Right lobe of liver (tissue), 6 donors: ENCODE measurements at regions not wholly inside any gene's neighbourhood (a gene's known extent, or its start where the extent isn't known, plus 50 kb on each side); places are given as distances from the start of the nearest gene placed in this dataset.

ENCODE experiments used
- ATAC-seq, 4 donors: fragments of 200-7000 bp; cut with Tn5 transposase; one replicate each; pipeline ENCODE4 v1.9.1; 2020; ENCODE audit warnings: mild to moderate bottlenecking in 4 of 4, moderate library complexity in 4 of 4
- DNase-seq, 3 donors: peaks; one replicate each; pipeline ENCODE4 v3.0.0-alpha.2; 2020
- H3K27ac ChIP-seq, 3 donors: fragments of 200-600 bp; one replicate each; pipeline ENCODE4 v1.8.0; 2022
- H3K27me3 ChIP-seq, 2 donors: fragments of 200-600 bp; one replicate each; pipeline ENCODE4 v1.8.0; 2022
- H3K36me3 ChIP-seq, 4 donors: fragments of 200-600 bp; sonication (generic) in 1 of 4; one replicate each; pipeline versions ENCODE4 v1.5.1 to v1.8.0; 2017 to 2022; ENCODE audit warnings: control low read depth in 1 of 4
- H3K4me1 ChIP-seq, 4 donors: fragments of 200-600 bp; sonication (generic) in 1 of 4; one replicate each; pipeline versions ENCODE4 v1.5.1 to v1.8.0; 2017 to 2022; ENCODE audit warnings: control low read depth in 1 of 4
- H3K4me3 ChIP-seq, 3 donors: fragments of 200-600 bp; one replicate each; pipeline ENCODE4 v1.8.0; 2022
- H3K9me3 ChIP-seq, 4 donors: fragments of 200-600 bp; sonication (generic) in 1 of 4; one replicate each; pipeline versions ENCODE4 v1.5.1 to v1.8.0; 2017 to 2022; ENCODE audit warnings: control low read depth in 1 of 4
- CTCF ChIP-seq, 4 donors: fragments of 200-600 bp in 3 of 4; fragments of 450-650 bp in 1 of 4; IDR thresholded peaks; one replicate each; pipeline versions ENCODE4 v1.5.1 to v1.8.0; 2016 to 2022; ENCODE audit warnings: antibody characterized with exemption in 4 of 4, mild to moderate bottlenecking in 2 of 4
- POLR2A ChIP-seq: fragments of 450-650 bp; IDR thresholded peaks from one replicate; pipeline ENCODE4 v1.6.1; 2017; ENCODE audit warnings: antibody characterized with exemption, mild to moderate bottlenecking
- WGBS: methylation state at CpG from one replicate; pipeline ENCODE4 v1.1.6; 2018; ENCODE audit warnings: low coverage, low lambda C conversion rate; ENCODE audit not compliant: insufficient coverage; ENCODE audit errors: missing lambda C conversion rate; 5-methylcytosine and 5-hydroxymethylcytosine counted together
- intact Hi-C, 2 donors: fragments of 100-400 bp; cut with DNase I; formaldehyde crosslinking; loops; one replicate each; pipeline versions ENCODE4 v1.11.2 to v1.14.1; 2022
- donor health status: DM: no; HTN: yes; CAD: no.
- donor health status: DM: no; HTN: no; CAD: no.
- donor health status: DM: no; HTN: no; CAD: no.
- donor health status: DM: no; HTN: yes; CAD: no.
- donor health status: DM: no; HTN: yes; CAD: no.

GRCh38 chr9:13791816-13792215 is 512.3 kb upstream of the MPDZ start:
- peak in 1 of 4 donors; percentile 45 for ATAC-seq
- TF ChIP-seq POLR2A (no peak), CTCF (IDR thresholded peaks at IDR 0.05) (no peak)
- H3K4me1 ChIP-seq, result no peaks in the 10 kb centered on the region
- no peak for DNase-seq
- intact Hi-C loops, result no loop called here
- no peak overlapping the region for H3K4me3 ChIP-seq
- H3K36me3 ChIP-seq, result no peaks in the 10 kb centered on the region
- WGBS, result no CpG with 5 or more reads among the region's 4 CpGs
- H3K27ac ChIP-seq, result no peak overlapping the region
- H3K9me3 ChIP-seq, result no peaks in the 10 kb centered on the region
- H3K27me3 ChIP-seq, result no peaks in the 10 kb centered on the region

- intact Hi-C loops, result no loop called here
- H3K27ac ChIP-seq, result no peak overlapping the region
- ATAC-seq (no peak), DNase-seq (no peak)
- 60% methylated on average over 2 of the region's 2 CpGs for WGBS
- H3K4me1 ChIP-seq, result no peaks in the 10 kb centered on the region
- no peaks in the 10 kb centered on the region for H3K9me3 ChIP-seq
- H3K4me3 ChIP-seq, result no peak overlapping the region
- H3K27me3 ChIP-seq, result no peaks in the 10 kb centered on the region
- no peak for TF ChIP-seq POLR2A
- TF ChIP-seq CTCF (IDR thresholded peaks at IDR 0.05), result no peak
- H3K36me3 ChIP-seq, result no peaks in the 10 kb centered on the region
These were observed 510.6 kb upstream of the MPDZ start for GRCh38 chr9:13790055-13790454.

GRCh38 chr9:13787234-13787833 is 507.8 kb upstream of the MPDZ start:
- intact Hi-C loops, result no loop called here
- 35% methylated on average over 10 of the region's 10 CpGs for WGBS
- Histone ChIP-seq H3K4me3 (no peak overlapping the region), H3K36me3 (no peaks in the 10 kb centered on the region), H3K9me3 (no peaks in the 10 kb centered on the region), H3K4me1 (no peaks in the 10 kb centered on the region), H3K27me3 (no peaks in the 10 kb centered on the region), H3K27ac (no peak overlapping the region)
- DNase-seq, result no peak
- peak in 3 of 4 donors; percentile 39 to 88 (median 75) for ATAC-seq
- TF ChIP-seq CTCF (IDR thresholded peaks at IDR 0.05), result no peak
- TF ChIP-seq POLR2A, result no peak

- no peaks in the 10 kb centered on the region for H3K9me3 ChIP-seq
- no peaks in the 10 kb centered on the region for H3K36me3 ChIP-seq
- no peak overlapping the region for H3K4me3 ChIP-seq
- ATAC-seq (no peak), DNase-seq (no peak)
- no peak overlapping the region for H3K27ac ChIP-seq
- no peak for TF ChIP-seq CTCF (IDR thresholded peaks at IDR 0.05)
- TF ChIP-seq POLR2A, result no peak
- H3K4me1 ChIP-seq, result no peaks in the 10 kb centered on the region
- intact Hi-C loops, result no loop called here
- H3K27me3 ChIP-seq, result no peaks in the 10 kb centered on the region
These were observed 507.2 kb upstream of the MPDZ start for GRCh38 chr9:13786711-13787110.

- DNase-seq, result no peak
- Histone ChIP-seq H3K4me3 (no peak overlapping the region), H3K36me3 (no peaks in the 10 kb centered on the region), H3K9me3 (no peaks in the 10 kb centered on the region), H3K4me1 (no peaks in the 10 kb centered on the region), H3K27me3 (no peaks in the 10 kb centered on the region), H3K27ac (no peak overlapping the region)
- no peak for ATAC-seq
- TF ChIP-seq POLR2A (no peak), CTCF (IDR thresholded peaks at IDR 0.05) (no peak)
- intact Hi-C loops, result no loop called here
- WGBS, result 77% methylated on average over 6 of the region's 7 CpGs
These were observed 506.6 kb upstream of the MPDZ start for GRCh38 chr9:13786131-13786530.
